Osteoblast (primary cell): ENCODE measurements at regions not wholly inside any gene's neighbourhood (a gene's known extent, or its start where the extent isn't known, plus 50 kb on each side); places are given as distances from the start of the nearest gene placed in this dataset.

Source experiments
- DNase-seq: peaks from one replicate; pipeline ENCODE4 v3.0.0; 2011; ENCODE audit warnings: low spot score, mixed read lengths; ENCODE audit not compliant: insufficient read length; ENCODE audit errors: missing footprints
- H2AFZ ChIP-seq: 2 replicates; pipeline ENCODE4 v1.6.0; 2011; ENCODE audit warnings: mild to moderate bottlenecking, low read length
- H3K27ac ChIP-seq: 2 replicates; pipeline ENCODE4 v1.5.1; 2011; ENCODE audit warnings: mild to moderate bottlenecking, low read depth, low read length, moderate library complexity
- H3K27me3 ChIP-seq: 2 replicates; pipeline ENCODE4 v1.6.0; 2012; ENCODE audit warnings: mild to moderate bottlenecking, control low read depth, inconsistent platforms, low read length, moderate library complexity; ENCODE audit not compliant: insufficient read depth
- H3K36me3 ChIP-seq: 2 replicates; pipeline ENCODE4 v1.5.1; 2011; ENCODE audit warnings: mild to moderate bottlenecking, low read length, control low read depth, moderate library complexity; ENCODE audit not compliant: insufficient read depth
- H3K4me1 ChIP-seq: 2 replicates; pipeline ENCODE4 v1.5.1; 2011; ENCODE audit warnings: mild to moderate bottlenecking, low read length, control low read depth, moderate library complexity; ENCODE audit not compliant: insufficient read depth
- H3K4me2 ChIP-seq: 2 replicates; pipeline ENCODE4 v1.6.0; 2011; ENCODE audit warnings: mild to moderate bottlenecking, low read length; ENCODE audit not compliant: insufficient read depth
- H3K4me3 ChIP-seq: fragments of 200-600 bp; sonication (generic); 3 replicates; pipeline ENCODE4 v1.5.1; 2012; ENCODE audit warnings: mild to moderate bottlenecking, low read length, inconsistent platforms; ENCODE audit not compliant: insufficient read depth
- H3K79me2 ChIP-seq: 2 replicates; pipeline ENCODE4 v1.6.0; 2012; ENCODE audit warnings: mild to moderate bottlenecking, low read length, control low read depth, inconsistent platforms; ENCODE audit not compliant: insufficient read depth
- H3K9me3 ChIP-seq: 2 replicates; pipeline ENCODE4 v1.5.1; 2011; ENCODE audit warnings: low read depth, low read length, control low read depth
- H4K20me1 ChIP-seq: 2 replicates; pipeline ENCODE4 v1.6.0; 2012; ENCODE audit warnings: mild to moderate bottlenecking, low read length, control low read depth; ENCODE audit not compliant: insufficient read depth
- CTCF ChIP-seq: IDR thresholded peaks from 2 replicates; pipeline ENCODE4 v1.5.1; 2011; ENCODE audit warnings: mild to moderate bottlenecking, low read depth, low read length, moderate library complexity; ENCODE audit errors: extremely low read depth

- Histone ChIP-seq H3K4me1 (no peaks in the 10 kb centered on the region), H3K9me3 (peaks cover 4% of the 10 kb centered on the region), H3K36me3 (no peaks in the 10 kb centered on the region), H2AFZ (no peak overlapping the region), H3K79me2 (no peaks in the 10 kb centered on the region), H3K27me3 (no peaks in the 10 kb centered on the region), H4K20me1 (no peaks in the 10 kb centered on the region), H3K4me3 (no peak overlapping the region), H3K27ac (no peak overlapping the region), H3K4me2 (no peak overlapping the region)
- DNase-seq, result no peak
- TF ChIP-seq CTCF, result no peak
Observed at GRCh38 chr18:39998317-39998716, 1956.7 kb upstream of the PIK3C3 start.

- DNase-seq, result no peak
- Histone ChIP-seq H3K4me2 (no peak overlapping the region), H3K79me2 (no peaks in the 10 kb centered on the region), H3K36me3 (no peaks in the 10 kb centered on the region), H3K4me1 (no peaks in the 10 kb centered on the region), H3K27me3 (no peaks in the 10 kb centered on the region), H2AFZ (no peak overlapping the region), H3K9me3 (peaks cover 4% of the 10 kb centered on the region), H3K27ac (no peak overlapping the region), H3K4me3 (no peak overlapping the region), H4K20me1 (no peaks in the 10 kb centered on the region)
- no peak for TF ChIP-seq CTCF
Observed at GRCh38 chr18:39994498-39994897, 1960.5 kb upstream of the PIK3C3 start.

- H3K27me3 ChIP-seq, result no peaks in the 10 kb centered on the region
- peaks cover 4% of the 10 kb centered on the region for H3K9me3 ChIP-seq
- H4K20me1 ChIP-seq, result no peaks in the 10 kb centered on the region
- H2AFZ ChIP-seq, result no peak overlapping the region
- no peaks in the 10 kb centered on the region for H3K4me1 ChIP-seq
- H3K4me3 ChIP-seq, result no peak overlapping the region
- no peaks in the 10 kb centered on the region for H3K36me3 ChIP-seq
- no peak for TF ChIP-seq CTCF
- no peak overlapping the region for H3K27ac ChIP-seq
- H3K4me2 ChIP-seq, result no peak overlapping the region
- no peaks in the 10 kb centered on the region for H3K79me2 ChIP-seq
- DNase-seq, result no peak
Observed at GRCh38 chr18:39991696-39992265, 1963.3 kb upstream of the PIK3C3 start.

GRCh38 chr18:39990540-39990939, 1964.5 kb upstream of the PIK3C3 start:
- Histone ChIP-seq H4K20me1 (no peaks in the 10 kb centered on the region), H2AFZ (no peak overlapping the region), H3K36me3 (no peaks in the 10 kb centered on the region), H3K9me3 (peaks cover 4% of the 10 kb centered on the region), H3K27me3 (no peaks in the 10 kb centered on the region), H3K79me2 (no peaks in the 10 kb centered on the region), H3K4me2 (no peak overlapping the region), H3K4me1 (no peaks in the 10 kb centered on the region), H3K4me3 (no peak overlapping the region), H3K27ac (no peak overlapping the region)
- no peak for DNase-seq
- no peak for TF ChIP-seq CTCF
